ENCODE measurements at regions not wholly inside any gene's neighbourhood (a gene's known extent, or its start where the extent isn't known, plus 50 kb on each side); places are given as distances from the start of the nearest gene placed in this dataset.

DNA sequence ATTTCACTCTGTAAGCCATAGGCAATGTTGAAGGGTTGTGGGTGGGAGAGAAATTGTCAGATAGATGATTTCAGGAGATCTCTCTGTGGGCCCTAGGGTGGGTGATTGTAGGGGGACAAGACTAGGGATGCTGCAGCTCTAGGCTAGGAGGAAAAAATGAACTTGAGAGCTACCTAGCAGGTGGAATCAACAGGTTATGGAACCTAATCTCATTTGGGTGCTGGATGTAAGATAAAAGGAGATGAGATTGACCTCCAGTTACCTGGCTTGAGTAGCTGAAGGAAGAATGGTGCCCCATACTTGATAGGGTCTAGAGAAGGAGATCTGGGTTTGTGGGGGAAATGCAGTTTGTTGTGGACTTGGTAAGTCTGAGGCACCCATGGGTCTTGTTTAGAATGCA is 396.5 kb downstream of the RRAGC start:
- Histone ChIP-seq H3K4me3 (ENCODE audit: low read depth, low read length) (no peak overlapping the region), H3K27me3 (ENCODE audit: control insufficient read depth, insufficient read depth, low read length) (no peaks in the 10 kb centered on the region), H3K36me3 (ENCODE audit: control insufficient read depth, insufficient read depth, low read length) (no peaks in the 10 kb centered on the region)
- TF ChIP-seq, protein P1, sequence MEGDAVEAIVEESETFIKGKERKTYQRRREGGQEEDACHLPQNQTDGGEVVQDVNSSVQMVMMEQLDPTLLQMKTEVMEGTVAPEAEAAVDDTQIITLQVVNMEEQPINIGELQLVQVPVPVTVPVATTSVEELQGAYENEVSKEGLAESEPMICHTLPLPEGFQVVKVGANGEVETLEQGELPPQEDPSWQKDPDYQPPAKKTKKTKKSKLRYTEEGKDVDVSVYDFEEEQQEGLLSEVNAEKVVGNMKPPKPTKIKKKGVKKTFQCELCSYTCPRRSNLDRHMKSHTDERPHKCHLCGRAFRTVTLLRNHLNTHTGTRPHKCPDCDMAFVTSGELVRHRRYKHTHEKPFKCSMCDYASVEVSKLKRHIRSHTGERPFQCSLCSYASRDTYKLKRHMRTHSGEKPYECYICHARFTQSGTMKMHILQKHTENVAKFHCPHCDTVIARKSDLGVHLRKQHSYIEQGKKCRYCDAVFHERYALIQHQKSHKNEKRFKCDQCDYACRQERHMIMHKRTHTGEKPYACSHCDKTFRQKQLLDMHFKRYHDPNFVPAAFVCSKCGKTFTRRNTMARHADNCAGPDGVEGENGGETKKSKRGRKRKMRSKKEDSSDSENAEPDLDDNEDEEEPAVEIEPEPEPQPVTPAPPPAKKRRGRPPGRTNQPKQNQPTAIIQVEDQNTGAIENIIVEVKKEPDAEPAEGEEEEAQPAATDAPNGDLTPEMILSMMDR (IDR thresholded peaks at IDR 0.05; ENCODE audit: insufficient read depth, low read length, severe bottlenecking) = no peak
- FAIRE-seq (no peak), DNase-seq (ENCODE audit: low read depth) (no peak)

DNA sequence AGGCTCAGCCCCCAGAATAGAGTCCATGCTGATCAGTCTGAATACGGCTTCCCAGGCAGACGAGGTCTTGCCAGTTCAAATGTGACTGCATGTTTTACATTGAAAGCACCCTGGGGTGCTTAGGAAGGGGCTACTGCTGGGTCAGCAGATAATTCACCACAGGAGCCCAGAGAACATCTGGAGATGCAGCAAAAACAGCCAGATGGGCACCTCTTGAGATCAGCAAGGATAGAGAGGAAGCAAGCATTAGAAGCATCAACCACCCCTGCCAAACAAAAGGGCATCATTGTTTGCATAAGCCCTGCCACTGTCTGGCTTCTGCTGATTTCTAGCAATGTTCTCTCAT is 403.1 kb downstream of the RRAGC start:
- FAIRE-seq (no peak), DNase-seq (ENCODE audit: low read depth) (no peak)
- Histone ChIP-seq H3K36me3 (ENCODE audit: control insufficient read depth, insufficient read depth, low read length) (no peaks in the 10 kb centered on the region), H3K27me3 (ENCODE audit: control insufficient read depth, insufficient read depth, low read length) (no peaks in the 10 kb centered on the region), H3K4me3 (ENCODE audit: low read depth, low read length) (no peak overlapping the region)
- TF ChIP-seq, protein P1 (IDR thresholded peaks at IDR 0.05; ENCODE audit: insufficient read depth, low read length, severe bottlenecking) = no peak

DNA sequence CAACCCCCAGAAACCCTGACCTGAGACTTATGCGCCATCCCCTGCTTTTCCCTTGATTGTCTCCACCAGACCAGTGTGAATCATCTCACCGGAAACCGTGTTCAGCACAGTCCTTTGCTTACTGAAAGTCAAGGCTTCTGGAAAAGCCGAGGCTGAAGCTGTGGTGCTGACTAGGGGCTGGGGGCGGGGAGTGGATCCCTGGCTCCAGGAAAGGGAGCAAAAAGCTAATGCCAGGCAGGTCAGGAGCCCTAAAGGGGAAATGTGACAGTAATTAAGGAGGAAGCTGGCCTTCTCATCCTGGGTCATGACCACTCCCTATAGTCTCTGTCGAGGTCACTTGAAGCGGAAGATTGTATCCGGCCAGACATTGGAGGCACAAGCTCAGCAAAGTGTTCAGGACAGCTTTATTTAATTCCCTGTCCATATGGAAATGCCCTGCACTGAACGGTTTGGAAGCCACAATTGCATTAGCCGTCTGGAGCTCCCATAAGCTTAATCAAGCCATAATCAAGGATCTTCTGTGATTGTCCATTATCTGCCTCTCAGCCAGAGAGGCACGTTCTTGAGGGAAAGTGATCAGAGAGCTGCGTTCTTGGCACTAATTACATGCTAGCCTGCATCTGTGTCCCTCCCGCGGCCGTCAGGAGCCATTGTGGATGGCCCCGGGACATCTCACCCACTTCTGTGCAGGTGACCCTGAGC is 403.6 kb downstream of the RRAGC start:
- H3K27me3 ChIP-seq (ENCODE audit: control insufficient read depth, insufficient read depth, low read length) = no peaks in the 10 kb centered on the region
- DNase-seq (ENCODE audit: low read depth) (no peak), FAIRE-seq (no peak)
- H3K4me3 ChIP-seq (ENCODE audit: low read depth, low read length) = no peak overlapping the region
- TF ChIP-seq, protein P1 (IDR thresholded peaks at IDR 0.05; ENCODE audit: insufficient read depth, low read length, severe bottlenecking) = no peak
- no peaks in the 10 kb centered on the region for H3K36me3 ChIP-seq (ENCODE audit: control insufficient read depth, insufficient read depth, low read length)

DNA sequence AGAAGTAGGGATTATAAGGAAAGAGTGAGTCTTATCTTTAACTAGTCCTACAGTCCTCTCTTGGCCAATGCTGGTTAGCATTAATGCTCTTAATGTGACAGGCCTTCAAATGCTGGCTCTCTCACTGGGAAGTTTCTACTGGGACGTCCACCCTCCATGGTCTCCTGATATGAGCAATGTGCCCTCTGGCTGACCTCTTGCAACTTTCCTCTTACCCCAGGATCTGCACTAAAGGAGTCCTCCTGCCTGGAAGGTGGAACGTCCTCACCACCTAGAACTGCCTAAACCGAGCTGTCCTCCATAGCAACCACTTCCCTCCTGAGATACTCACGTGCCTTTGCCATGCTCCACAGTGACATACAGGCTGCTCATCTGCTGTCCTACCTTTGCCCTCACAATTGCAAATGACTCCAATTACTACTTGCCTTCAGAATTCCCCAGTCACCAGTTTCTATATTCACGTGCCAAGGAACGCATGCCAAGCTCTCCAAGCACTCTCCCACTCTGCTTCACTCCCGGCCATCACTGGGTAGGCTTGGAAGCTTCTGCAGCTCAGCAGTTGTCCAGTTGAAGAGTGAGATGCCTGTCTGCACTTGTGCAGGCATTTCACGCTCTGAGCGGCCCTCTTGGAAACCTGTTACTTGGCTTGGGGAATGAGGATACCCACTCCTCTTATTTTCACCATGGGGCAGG is 404.7 kb downstream of the RRAGC start:
- FAIRE-seq (no peak), DNase-seq (ENCODE audit: low read depth) (no peak)
- TF ChIP-seq, protein P1 (IDR thresholded peaks at IDR 0.05; ENCODE audit: insufficient read depth, low read length, severe bottlenecking) = no peak
- H3K4me3 ChIP-seq (ENCODE audit: low read depth, low read length) = no peak overlapping the region
- H3K36me3 ChIP-seq (ENCODE audit: control insufficient read depth, insufficient read depth, low read length) = no peaks in the 10 kb centered on the region
- no peaks in the 10 kb centered on the region for H3K27me3 ChIP-seq (ENCODE audit: control insufficient read depth, insufficient read depth, low read length)

DNA sequence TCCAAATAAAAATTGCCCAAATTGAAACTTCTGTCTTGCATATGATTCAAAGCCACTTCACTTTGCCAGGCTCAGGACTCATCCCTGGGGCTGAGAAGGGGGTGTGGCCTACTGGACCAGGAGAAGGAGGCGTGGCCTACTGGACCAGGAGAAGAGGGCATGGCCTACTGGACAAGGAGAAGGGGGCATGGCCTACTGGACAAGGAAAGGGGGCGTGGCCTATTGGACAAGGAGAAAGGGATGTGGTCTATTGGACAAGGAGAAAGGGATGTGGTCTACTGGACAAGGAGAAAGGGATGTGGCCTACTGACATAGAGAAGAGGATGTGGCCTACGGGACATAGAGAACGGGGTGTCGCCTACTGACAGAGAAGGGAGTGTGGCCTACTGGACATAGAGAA is 405.3 kb downstream of the RRAGC start:
- TF ChIP-seq, protein P1 (IDR thresholded peaks at IDR 0.05; ENCODE audit: insufficient read depth, low read length, severe bottlenecking) = no peak
- Histone ChIP-seq H3K27me3 (ENCODE audit: control insufficient read depth, insufficient read depth, low read length) (no peaks in the 10 kb centered on the region), H3K36me3 (ENCODE audit: control insufficient read depth, insufficient read depth, low read length) (no peaks in the 10 kb centered on the region), H3K4me3 (ENCODE audit: low read depth, low read length) (no peak overlapping the region)
- FAIRE-seq = no peak
- DNase-seq (ENCODE audit: low read depth) = no peak
